ENCODE measurements at regions not wholly inside any gene's neighbourhood (a gene's known extent, or its start where the extent isn't known, plus 50 kb on each side); places are given as distances from the start of the nearest gene placed in this dataset.

DNA sequence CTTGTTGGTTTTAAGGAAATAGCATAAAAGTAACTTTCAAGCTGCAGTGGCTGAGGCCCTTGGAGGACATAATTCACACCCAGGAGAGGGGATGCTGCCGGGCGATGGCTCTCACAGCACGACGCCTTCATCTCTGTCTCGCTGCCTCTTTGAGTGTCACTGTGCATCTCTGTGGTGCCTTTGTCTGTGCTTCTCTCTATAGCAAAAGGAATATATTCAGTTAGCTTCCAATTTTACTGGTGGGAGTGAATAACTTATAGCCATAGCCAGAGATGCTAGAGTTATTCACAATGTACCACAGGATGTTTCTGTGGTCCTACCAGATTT lies 276.7 kb downstream of the SYK start:
- no peak for TF ChIP-seq POLR2A (IDR thresholded peaks at IDR 0.05)
- TF ChIP-seq, protein P1, sequence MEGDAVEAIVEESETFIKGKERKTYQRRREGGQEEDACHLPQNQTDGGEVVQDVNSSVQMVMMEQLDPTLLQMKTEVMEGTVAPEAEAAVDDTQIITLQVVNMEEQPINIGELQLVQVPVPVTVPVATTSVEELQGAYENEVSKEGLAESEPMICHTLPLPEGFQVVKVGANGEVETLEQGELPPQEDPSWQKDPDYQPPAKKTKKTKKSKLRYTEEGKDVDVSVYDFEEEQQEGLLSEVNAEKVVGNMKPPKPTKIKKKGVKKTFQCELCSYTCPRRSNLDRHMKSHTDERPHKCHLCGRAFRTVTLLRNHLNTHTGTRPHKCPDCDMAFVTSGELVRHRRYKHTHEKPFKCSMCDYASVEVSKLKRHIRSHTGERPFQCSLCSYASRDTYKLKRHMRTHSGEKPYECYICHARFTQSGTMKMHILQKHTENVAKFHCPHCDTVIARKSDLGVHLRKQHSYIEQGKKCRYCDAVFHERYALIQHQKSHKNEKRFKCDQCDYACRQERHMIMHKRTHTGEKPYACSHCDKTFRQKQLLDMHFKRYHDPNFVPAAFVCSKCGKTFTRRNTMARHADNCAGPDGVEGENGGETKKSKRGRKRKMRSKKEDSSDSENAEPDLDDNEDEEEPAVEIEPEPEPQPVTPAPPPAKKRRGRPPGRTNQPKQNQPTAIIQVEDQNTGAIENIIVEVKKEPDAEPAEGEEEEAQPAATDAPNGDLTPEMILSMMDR (IDR thresholded peaks at IDR 0.05 in 8 of 11, conservative IDR thresholded peaks at IDR 0.05 in 3 of 11): no peak
